ENCODE measurements at regions not wholly inside any gene's neighbourhood (a gene's known extent, or its start where the extent isn't known, plus 50 kb on each side); places are given as distances from the start of the nearest gene placed in this dataset.

- H3K4me3 Mint-ChIP-seq, result no peak overlapping the region
- ATAC-seq, result no peak
- no peaks in the 10 kb centered on the region for H3K9me3 Mint-ChIP-seq
- peaks cover 10% of the 10 kb centered on the region for H3K4me1 Mint-ChIP-seq
- H3K36me3 Mint-ChIP-seq, result peaks cover 49% of the 10 kb centered on the region
- no peaks in the 10 kb centered on the region for H3K27me3 Mint-ChIP-seq
- no peak overlapping the region for H3K27ac Mint-ChIP-seq
Measured at GRCh38 chr5:94045839-94046782, 304.7 kb upstream of the POU5F2 start.

GRCh38 chr5:94043311-94043710, 301.9 kb upstream of the POU5F2 start:
- Mint-ChIP-seq H3K4me1 (no peaks in the 10 kb centered on the region), H3K36me3 (peaks cover 58% of the 10 kb centered on the region), H3K9me3 (no peaks in the 10 kb centered on the region), H3K27me3 (no peaks in the 10 kb centered on the region), H3K27ac (no peak overlapping the region), H3K4me3 (no peak overlapping the region)
- no peak for ATAC-seq

- no peak for ATAC-seq
- Mint-ChIP-seq H3K27me3 (no peaks in the 10 kb centered on the region), H3K4me1 (no peaks in the 10 kb centered on the region), H3K4me3 (no peak overlapping the region), H3K9me3 (no peaks in the 10 kb centered on the region), H3K27ac (no peak overlapping the region), H3K36me3 (peaks cover 61% of the 10 kb centered on the region)
Measured at GRCh38 chr5:94040591-94041148, 299.3 kb upstream of the POU5F2 start.

GRCh38 chr5:94039101-94039500, 297.7 kb upstream of the POU5F2 start:
- Mint-ChIP-seq H3K9me3 (no peaks in the 10 kb centered on the region), H3K4me3 (no peak overlapping the region), H3K27me3 (no peaks in the 10 kb centered on the region), H3K4me1 (no peaks in the 10 kb centered on the region), H3K27ac (no peak overlapping the region), H3K36me3 (peaks cover 56% of the 10 kb centered on the region)
- ATAC-seq, result no peak

- Mint-ChIP-seq H3K27ac (no peak overlapping the region), H3K4me1 (no peaks in the 10 kb centered on the region), H3K36me3 (peaks cover 66% of the 10 kb centered on the region), H3K27me3 (no peaks in the 10 kb centered on the region), H3K9me3 (peaks cover 3% of the 10 kb centered on the region), H3K4me3 (no peak overlapping the region)
- ATAC-seq, result no peak
Measured at GRCh38 chr5:94031631-94032030, 290.2 kb upstream of the POU5F2 start.

- Mint-ChIP-seq H3K4me1 (peaks cover 15% of the 10 kb centered on the region), H3K36me3 (peaks cover 67% of the 10 kb centered on the region), H3K4me3 (no peak overlapping the region), H3K27ac (no peak overlapping the region), H3K9me3 (peaks cover 4% of the 10 kb centered on the region), H3K27me3 (no peaks in the 10 kb centered on the region)
- no peak for ATAC-seq
Measured at GRCh38 chr5:94028001-94028400, 286.6 kb upstream of the POU5F2 start.

GRCh38 chr5:94027145-94027544, 285.7 kb upstream of the POU5F2 start:
- Mint-ChIP-seq H3K27me3 (no peaks in the 10 kb centered on the region), H3K4me3 (no peak overlapping the region), H3K9me3 (peaks cover 2% of the 10 kb centered on the region), H3K4me1 (peaks cover 20% of the 10 kb centered on the region), H3K36me3 (peaks cover 67% of the 10 kb centered on the region), H3K27ac (no peak overlapping the region)
- ATAC-seq, result no peak

GRCh38 chr5:94025788-94026473, 284.5 kb upstream of the POU5F2 start:
- Mint-ChIP-seq H3K27ac (no peak overlapping the region), H3K27me3 (no peaks in the 10 kb centered on the region), H3K4me3 (no peak overlapping the region), H3K9me3 (peaks cover 2% of the 10 kb centered on the region), H3K4me1 (peaks cover 20% of the 10 kb centered on the region), H3K36me3 (peaks cover 68% of the 10 kb centered on the region)
- ATAC-seq, result no peak

- Mint-ChIP-seq H3K9me3 (peaks cover 5% of the 10 kb centered on the region), H3K4me1 (peaks cover 20% of the 10 kb centered on the region), H3K27ac (no peak overlapping the region), H3K27me3 (no peaks in the 10 kb centered on the region), H3K4me3 (no peak overlapping the region), H3K36me3 (peaks cover 73% of the 10 kb centered on the region)
- no peak for ATAC-seq
Measured at GRCh38 chr5:94024620-94025019, 283.2 kb upstream of the POU5F2 start.

GRCh38 chr5:94024101-94024500, 282.7 kb upstream of the POU5F2 start:
- Mint-ChIP-seq H3K4me1 (peaks cover 20% of the 10 kb centered on the region), H3K9me3 (peaks cover 7% of the 10 kb centered on the region), H3K36me3 (peaks cover 73% of the 10 kb centered on the region), H3K4me3 (no peak overlapping the region), H3K27me3 (no peaks in the 10 kb centered on the region), H3K27ac (no peak overlapping the region)
- ATAC-seq, result no peak

GRCh38 chr5:94021246-94021645, 279.8 kb upstream of the POU5F2 start:
- peaks cover 96% of the 10 kb centered on the region for H3K36me3 Mint-ChIP-seq

GRCh38 chr5:94017579-94017978, 276.2 kb upstream of the POU5F2 start:
- peaks cover 1% of the 10 kb centered on the region for H3K4me1 Mint-ChIP-seq
- H3K36me3 Mint-ChIP-seq, result peaks cover 100% of the 10 kb centered on the region
- H3K27ac Mint-ChIP-seq, result no peak overlapping the region
- no peak overlapping the region for H3K4me3 Mint-ChIP-seq
- ATAC-seq, result no peak
- H3K27me3 Mint-ChIP-seq, result no peaks in the 10 kb centered on the region
- peaks cover 38% of the 10 kb centered on the region for H3K9me3 Mint-ChIP-seq

More at GRCh38 chr5:94021246-94021645, 279.8 kb upstream of the POU5F2 start:
- H3K9me3 Mint-ChIP-seq, result peaks cover 17% of the 10 kb centered on the region
- H3K27me3 Mint-ChIP-seq, result no peaks in the 10 kb centered on the region
- H3K27ac Mint-ChIP-seq, result no peak overlapping the region
- ATAC-seq, result no peak
- H3K4me3 Mint-ChIP-seq, result no peak overlapping the region
- H3K4me1 Mint-ChIP-seq, result peaks cover 20% of the 10 kb centered on the region

GRCh38 chr5:94010814-94011213, 269.4 kb upstream of the POU5F2 start:
- no peak for ATAC-seq

GRCh38 chr5:94009161-94009560, 267.8 kb upstream of the POU5F2 start:
- Mint-ChIP-seq H3K9me3 (peaks cover 10% of the 10 kb centered on the region), H3K36me3 (peaks cover 51% of the 10 kb centered on the region), H3K27me3 (no peaks in the 10 kb centered on the region), H3K4me3 (no peak overlapping the region), H3K27ac (no peak overlapping the region), H3K4me1 (peaks cover 9% of the 10 kb centered on the region)
- no peak for ATAC-seq

More at GRCh38 chr5:94010814-94011213, 269.4 kb upstream of the POU5F2 start:
- peaks cover 9% of the 10 kb centered on the region for H3K4me1 Mint-ChIP-seq
- H3K27ac Mint-ChIP-seq, result no peak overlapping the region
- H3K4me3 Mint-ChIP-seq, result no peak overlapping the region
- peaks cover 57% of the 10 kb centered on the region for H3K36me3 Mint-ChIP-seq
- H3K9me3 Mint-ChIP-seq, result peaks cover 25% of the 10 kb centered on the region
- H3K27me3 Mint-ChIP-seq, result no peaks in the 10 kb centered on the region

- Mint-ChIP-seq H3K4me3 (no peak overlapping the region), H3K4me1 (peaks cover 8% of the 10 kb centered on the region), H3K27me3 (no peaks in the 10 kb centered on the region), H3K9me3 (peaks cover 6% of the 10 kb centered on the region), H3K27ac (no peak overlapping the region), H3K36me3 (peaks cover 40% of the 10 kb centered on the region)
- ATAC-seq, result no peak
Measured at GRCh38 chr5:93998951-93999455, 257.6 kb upstream of the POU5F2 start.
